ENCODE measurements at regions not wholly inside any gene's neighbourhood (a gene's known extent, or its start where the extent isn't known, plus 50 kb on each side); places are given as distances from the start of the nearest gene placed in this dataset.

- no peak for DNase-seq
Measured at GRCh38 chr10:130655313-130656186, 519.4 kb downstream of the GLRX3 start.

DNA sequence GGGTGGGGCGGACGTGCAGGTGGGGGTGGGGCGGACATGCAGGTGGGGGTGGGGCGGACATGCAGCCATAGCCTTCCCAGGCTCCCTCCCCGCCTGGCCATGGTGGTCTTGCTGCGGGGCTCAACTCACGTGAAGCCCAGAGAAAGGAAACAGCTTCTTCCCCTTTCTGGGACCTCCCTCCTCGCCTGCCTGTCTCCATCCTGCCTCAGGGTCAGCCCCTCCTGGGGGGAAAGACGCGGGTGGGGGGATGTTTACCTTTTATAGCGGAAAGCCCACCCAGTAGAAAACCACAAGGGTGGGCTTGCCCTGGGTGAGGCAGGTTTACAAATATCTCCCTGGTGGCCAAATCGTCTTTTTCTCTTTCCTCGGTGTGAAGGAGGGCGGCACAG lies 520.0 kb downstream of the GLRX3 start:
- DNase-seq: no peak

- no peak for DNase-seq
Measured at GRCh38 chr10:130656582-130657133, 520.5 kb downstream of the GLRX3 start.

GRCh38 chr10:130658687-130659290 lies 522.6 kb downstream of the GLRX3 start:
- DNase-seq: no peak

GRCh38 chr10:130659528-130659927 lies 523.3 kb downstream of the GLRX3 start:
- DNase-seq: no peak

GRCh38 chr10:130660266-130660665 lies 524.1 kb downstream of the GLRX3 start:
- DNase-seq: no peak

- DNase-seq: no peak
Measured at GRCh38 chr10:130661419-130661818, 525.2 kb downstream of the GLRX3 start.

GRCh38 chr10:130662775-130663174 lies 526.6 kb downstream of the GLRX3 start:
- DNase-seq: no peak

DNA sequence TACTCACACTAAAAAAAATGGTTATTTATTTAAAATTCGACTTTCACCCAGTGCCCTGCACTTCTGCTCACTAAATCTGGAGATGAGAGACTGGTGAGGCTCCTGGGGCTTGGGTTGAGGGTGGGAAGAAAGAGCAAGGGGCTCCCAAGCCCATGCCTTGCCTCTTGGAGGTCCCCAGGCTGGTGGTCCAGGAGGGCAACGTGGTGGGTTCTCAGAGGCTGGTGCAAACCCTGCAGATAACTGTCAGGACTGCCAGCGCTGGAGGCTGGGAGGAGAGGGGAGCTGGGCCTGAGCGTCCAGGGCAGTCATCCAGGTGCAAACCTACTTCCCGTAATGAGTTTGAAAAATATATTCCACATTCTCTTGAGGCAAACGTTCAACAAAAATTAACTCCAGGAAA lies 528.3 kb downstream of the GLRX3 start:
- no peak for DNase-seq

GRCh38 chr10:130666215-130666614 lies 530.0 kb downstream of the GLRX3 start:
- DNase-seq: no peak

GRCh38 chr10:130686689-130687300 lies 550.6 kb downstream of the GLRX3 start:
- no peak for DNase-seq

- no peak for DNase-seq
Measured at GRCh38 chr10:130687566-130687965, 551.4 kb downstream of the GLRX3 start.

GRCh38 chr10:130689743-130690626 lies 553.8 kb downstream of the GLRX3 start:
- no peak for DNase-seq

- DNase-seq: no peak
Measured at GRCh38 chr10:130691776-130692175, 555.6 kb downstream of the GLRX3 start.

DNA sequence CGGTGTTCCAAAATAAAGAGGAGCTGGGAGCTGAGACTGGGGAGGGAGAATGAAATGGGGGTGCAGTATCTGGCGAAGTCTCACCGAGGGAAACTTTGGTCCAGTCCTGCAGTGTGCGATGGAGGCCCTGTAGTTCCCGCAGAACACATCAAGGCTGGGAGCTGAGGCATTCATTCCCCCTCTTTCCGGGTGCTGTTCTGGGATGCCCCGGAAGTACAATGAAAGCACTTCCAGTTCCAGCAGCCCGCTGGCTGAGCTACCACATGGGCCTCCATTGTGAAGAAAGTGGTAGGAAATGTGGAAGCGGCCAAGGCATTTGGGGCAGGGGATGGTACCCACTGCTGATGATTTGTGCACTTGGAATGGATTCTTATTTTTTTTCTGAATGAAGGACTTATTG lies 560.7 kb downstream of the GLRX3 start:
- DNase-seq: no peak

DNA sequence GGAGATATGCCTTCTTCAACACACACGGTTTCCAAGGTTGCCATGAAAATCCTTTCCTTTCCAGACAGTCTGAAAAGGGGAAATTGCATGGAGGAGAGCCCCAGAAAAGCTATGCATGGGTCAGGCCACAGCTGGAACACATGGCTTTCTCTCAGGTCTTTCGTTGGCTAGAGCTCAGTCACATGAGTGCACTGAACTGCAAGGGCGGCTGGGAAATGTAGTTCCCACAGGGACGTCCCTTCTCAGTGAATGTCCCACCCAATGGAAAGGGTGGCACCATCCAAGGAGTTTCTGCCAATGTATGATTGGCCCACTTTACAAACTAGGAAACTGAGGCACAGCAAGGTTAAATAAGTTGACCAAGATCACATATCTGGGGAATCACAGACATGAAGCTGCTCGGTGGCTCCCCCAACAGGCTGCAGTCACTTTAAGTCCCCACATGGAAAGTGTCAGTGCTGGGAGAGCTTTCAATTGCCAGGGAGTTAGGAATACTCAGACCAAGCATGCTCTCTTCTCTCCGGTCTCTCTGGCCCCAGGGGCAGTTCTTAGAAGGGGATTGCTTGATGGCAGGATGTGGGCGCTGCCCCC lies 571.3 kb downstream of the GLRX3 start:
- DNase-seq: no peak

DNA sequence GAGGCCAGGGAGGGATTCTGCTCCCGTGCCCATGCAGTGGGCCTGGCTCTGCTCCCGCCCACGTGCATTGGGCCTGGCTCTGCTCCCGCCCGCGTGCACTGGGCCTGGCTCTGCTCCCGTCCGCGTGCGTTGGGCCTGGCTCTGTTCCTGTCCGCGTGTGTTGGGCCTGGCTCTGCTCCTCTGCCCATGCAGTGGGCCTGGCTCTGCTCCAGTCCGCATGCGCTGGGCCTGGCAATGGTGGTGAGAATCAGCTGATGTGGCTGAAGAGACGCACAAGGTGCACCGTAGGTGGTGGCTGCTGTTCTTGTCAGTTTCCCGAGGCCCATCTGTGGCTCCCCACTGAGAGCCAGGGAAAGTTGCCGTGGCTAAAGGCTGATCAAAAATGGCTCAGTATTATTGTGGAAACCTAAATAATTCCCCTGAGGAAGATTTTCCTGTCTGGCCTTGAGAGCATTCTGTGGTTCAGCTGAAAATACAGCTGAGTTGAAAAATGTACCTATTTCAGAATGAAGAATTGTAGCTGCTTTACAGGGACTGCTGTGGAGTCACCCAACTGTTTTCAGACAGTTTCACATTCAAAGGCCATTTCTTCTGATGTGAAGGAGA lies 572.4 kb downstream of the GLRX3 start:
- DNase-seq: peak in 3 of 58 donors; percentile 9 to 28 (median 14)

GRCh38 chr10:130709415-130709814 lies 573.2 kb downstream of the GLRX3 start:
- no peak for DNase-seq

DNA sequence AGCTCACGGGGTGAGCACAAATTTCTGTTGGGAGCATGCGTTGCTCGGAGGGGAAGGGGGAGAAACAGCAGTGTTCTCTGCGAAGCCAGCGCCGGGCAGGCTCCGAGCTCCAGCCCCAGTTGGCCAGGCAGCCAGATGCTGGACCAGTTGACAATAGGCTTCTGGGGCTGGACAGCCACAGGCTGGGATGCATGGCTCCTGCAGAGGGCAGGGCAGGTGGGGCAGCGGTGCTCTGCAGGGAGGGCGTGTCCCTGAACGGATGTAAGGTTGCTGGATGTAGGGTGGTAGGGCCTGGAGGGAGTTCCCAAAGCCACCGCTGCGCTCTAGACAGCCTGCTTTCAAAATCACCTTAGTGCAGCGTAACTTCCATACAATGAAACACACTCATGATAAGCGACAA lies 574.9 kb downstream of the GLRX3 start:
- no peak for DNase-seq

GRCh38 chr10:130713135-130713534 lies 576.9 kb downstream of the GLRX3 start:
- peak in 4 of 58 donors; percentile 6 to 34 (median 10) for DNase-seq
